ENCODE measurements at regions not wholly inside any gene's neighbourhood (a gene's known extent, or its start where the extent isn't known, plus 50 kb on each side); places are given as distances from the start of the nearest gene placed in this dataset.

DNA sequence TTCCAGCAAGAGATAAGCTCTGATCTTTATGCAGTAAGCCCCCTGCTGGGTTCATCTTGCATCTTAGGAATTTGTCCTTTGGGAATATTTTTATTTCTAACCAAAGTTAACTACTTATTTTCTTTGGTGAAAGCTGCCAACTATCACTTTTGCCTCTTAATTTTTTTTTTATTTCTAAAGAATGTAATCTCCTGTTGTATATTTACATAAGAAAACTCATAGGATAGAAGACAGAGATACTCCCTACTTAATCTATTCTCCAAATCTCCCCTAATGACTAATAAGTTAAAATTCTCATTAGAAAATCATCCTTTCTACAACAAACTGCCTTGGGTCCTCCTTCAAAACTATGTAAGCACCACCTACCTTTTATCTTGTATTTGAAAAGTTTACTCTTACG is 612.2 kb upstream of the SLC39A10 start:
- Histone ChIP-seq H3K27me3 (ENCODE audit: insufficient read depth, low read length) (no peaks in the 10 kb centered on the region), H3K4me1 (ENCODE audit: insufficient read depth, low read length) (peaks cover 9% of the 10 kb centered on the region; the same call in 1 of the 2 replicates), H3K36me3 (ENCODE audit: insufficient read depth, low read length) (no peaks in the 10 kb centered on the region), H3K9me3 (ENCODE audit: insufficient read depth, low read depth, low read length) (no peaks in the 10 kb centered on the region), H3K9ac (ENCODE audit: low read depth, low read length) (no peak overlapping the region), H3K27ac (ENCODE audit: low read depth, low read length) (no peak overlapping the region), H3K4me3 (ENCODE audit: low read length) (no peak overlapping the region)
- WGBS = 92% methylated on average over 1 of the region's 1 CpG

DNA sequence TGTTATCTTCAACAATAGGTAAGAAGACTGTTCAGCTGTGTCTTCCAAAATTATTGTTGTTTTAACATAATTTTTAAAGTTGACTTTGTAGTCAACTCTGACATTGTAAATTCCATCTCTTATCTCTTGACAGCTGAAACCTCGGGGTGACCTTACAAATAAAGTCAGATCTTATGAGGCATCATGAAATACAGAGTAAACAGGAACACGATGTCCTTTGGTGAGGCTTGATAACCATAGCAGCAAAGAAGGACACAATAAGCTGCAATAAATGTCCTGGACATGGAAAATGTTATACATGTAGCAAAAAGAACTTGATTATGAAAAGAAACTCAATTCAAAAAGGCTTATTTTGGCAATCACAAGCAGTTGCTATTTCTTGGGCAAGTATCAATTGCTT is 618.9 kb upstream of the SLC39A10 start:
- Histone ChIP-seq H3K27me3 (ENCODE audit: insufficient read depth, low read length) (no peaks in the 10 kb centered on the region), H3K9me3 (ENCODE audit: insufficient read depth, low read depth, low read length) (no peaks in the 10 kb centered on the region), H3K9ac (ENCODE audit: low read depth, low read length) (no peak overlapping the region), H3K4me1 (ENCODE audit: insufficient read depth, low read length) (no peaks in the 10 kb centered on the region), H3K4me3 (ENCODE audit: low read length) (no peak overlapping the region), H3K27ac (ENCODE audit: low read depth, low read length) (no peak overlapping the region), H3K36me3 (ENCODE audit: insufficient read depth, low read length) (no peaks in the 10 kb centered on the region)
- 95% methylated on average over 2 of the region's 2 CpGs for WGBS

DNA sequence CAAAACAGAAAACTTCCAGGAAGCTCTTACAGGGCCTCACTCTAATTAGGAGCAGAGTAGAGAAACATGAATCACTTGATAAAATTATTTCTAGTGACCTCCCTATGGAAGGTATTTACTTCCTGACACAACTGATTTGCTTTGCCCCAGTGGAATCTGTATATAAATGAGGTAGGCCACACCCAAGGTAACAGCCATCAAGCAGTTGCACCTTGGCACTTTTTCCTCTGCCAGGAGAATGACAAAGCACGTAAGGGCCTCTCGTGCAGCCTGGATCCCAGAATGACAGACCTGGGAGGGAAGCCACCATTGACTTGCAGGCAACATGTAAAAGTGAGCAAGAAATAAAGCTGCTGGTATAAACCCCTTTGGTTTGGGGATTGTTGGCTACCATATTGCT is 620.0 kb upstream of the SLC39A10 start:
- H3K4me1 ChIP-seq (ENCODE audit: insufficient read depth, low read length) = no peaks in the 10 kb centered on the region
- 94% methylated on average over 2 of the region's 2 CpGs for WGBS
- H3K36me3 ChIP-seq (ENCODE audit: insufficient read depth, low read length) = no peaks in the 10 kb centered on the region
- no peaks in the 10 kb centered on the region for H3K27me3 ChIP-seq (ENCODE audit: insufficient read depth, low read length)
- H3K9ac ChIP-seq (ENCODE audit: low read depth, low read length) = no peak overlapping the region
- H3K4me3 ChIP-seq (ENCODE audit: low read length) = no peak overlapping the region
- no peak overlapping the region for H3K27ac ChIP-seq (ENCODE audit: low read depth, low read length)
- H3K9me3 ChIP-seq (ENCODE audit: insufficient read depth, low read depth, low read length) = no peaks in the 10 kb centered on the region

DNA sequence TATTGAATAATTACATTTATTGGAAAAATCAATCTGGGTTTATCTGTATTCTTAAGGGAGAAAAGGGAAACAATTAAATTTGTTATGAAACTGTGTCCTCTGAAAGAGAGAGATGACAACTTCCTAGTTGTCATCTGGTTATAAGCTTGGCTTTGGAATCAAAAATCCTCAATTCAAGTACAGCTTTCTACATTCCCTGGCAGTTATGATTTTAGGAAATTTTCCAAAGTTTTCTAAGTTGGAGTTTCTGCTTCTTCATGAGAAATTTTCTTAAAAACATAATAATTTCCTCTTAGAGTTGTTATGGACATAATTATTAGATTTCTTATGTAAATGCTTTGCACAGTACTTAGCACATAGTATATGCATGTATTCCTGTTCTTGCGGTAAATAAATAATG is 625.6 kb upstream of the SLC39A10 start:
- no peak overlapping the region for H3K9ac ChIP-seq (ENCODE audit: low read depth, low read length)
- no peaks in the 10 kb centered on the region for H3K27me3 ChIP-seq (ENCODE audit: insufficient read depth, low read length)
- no CpG with 5 or more reads among the region's 1 CpG for WGBS

DNA sequence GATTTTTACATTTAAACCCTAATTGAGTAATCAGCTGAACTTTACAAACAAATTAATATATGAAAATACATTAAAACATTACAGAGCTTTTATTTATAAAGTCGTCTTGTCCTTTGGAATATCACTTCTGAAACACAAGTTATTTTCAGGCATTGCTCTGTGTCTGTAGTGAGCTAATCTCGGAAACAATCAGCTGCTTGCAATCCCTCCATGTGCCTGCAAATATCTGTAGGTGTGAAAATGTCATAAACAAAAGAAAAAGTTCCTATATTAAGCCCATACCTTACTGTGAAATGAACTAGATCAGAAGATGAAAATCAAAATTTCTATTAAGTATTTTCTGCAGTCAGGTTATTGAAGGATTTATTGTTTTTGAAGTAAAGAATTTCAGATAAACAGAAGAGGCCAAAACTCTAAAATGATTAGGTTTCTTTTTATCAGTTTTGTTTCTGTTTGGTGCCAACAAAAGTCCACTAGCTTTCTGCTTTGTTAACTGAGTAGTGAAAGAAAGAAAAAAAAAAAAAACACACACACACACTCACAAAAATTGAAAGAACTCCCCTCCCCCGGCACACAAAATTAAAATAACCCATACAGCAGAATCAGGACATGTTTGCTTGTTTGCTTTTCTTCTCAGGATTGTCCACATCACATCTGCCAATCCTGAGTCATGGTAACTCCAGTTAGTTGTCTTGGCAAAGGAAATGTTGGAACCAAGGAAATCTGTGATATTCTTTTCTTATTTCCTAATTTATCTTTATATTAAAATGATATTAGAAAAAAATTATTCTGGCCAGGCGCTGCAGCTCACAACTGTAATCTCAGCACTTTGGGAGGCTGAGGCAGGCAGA is 627.0 kb upstream of the SLC39A10 start:
- H3K27ac ChIP-seq (ENCODE audit: low read depth, low read length) = no peak overlapping the region
- WGBS = 94% methylated on average over 3 of the region's 4 CpGs
- H3K27me3 ChIP-seq (ENCODE audit: insufficient read depth, low read length) = no peaks in the 10 kb centered on the region
- H3K9ac ChIP-seq (ENCODE audit: low read depth, low read length) = no peak overlapping the region
- H3K4me1 ChIP-seq (ENCODE audit: insufficient read depth, low read length) = peaks cover 7% of the 10 kb centered on the region
- no peak overlapping the region for H3K4me3 ChIP-seq (ENCODE audit: low read length)
- no peaks in the 10 kb centered on the region for H3K9me3 ChIP-seq (ENCODE audit: insufficient read depth, low read depth, low read length)
- H3K36me3 ChIP-seq (ENCODE audit: insufficient read depth, low read length) = no peaks in the 10 kb centered on the region

More for the DNA sequence above, 625.6 kb upstream of the SLC39A10 start:
- H3K36me3 ChIP-seq (ENCODE audit: insufficient read depth, low read length) = no peaks in the 10 kb centered on the region
- H3K4me3 ChIP-seq (ENCODE audit: low read length) = no peak overlapping the region
- H3K9me3 ChIP-seq (ENCODE audit: insufficient read depth, low read depth, low read length) = no peaks in the 10 kb centered on the region
- H3K27ac ChIP-seq (ENCODE audit: low read depth, low read length) = no peak overlapping the region
- peaks cover 7% of the 10 kb centered on the region for H3K4me1 ChIP-seq (ENCODE audit: insufficient read depth, low read length)

DNA sequence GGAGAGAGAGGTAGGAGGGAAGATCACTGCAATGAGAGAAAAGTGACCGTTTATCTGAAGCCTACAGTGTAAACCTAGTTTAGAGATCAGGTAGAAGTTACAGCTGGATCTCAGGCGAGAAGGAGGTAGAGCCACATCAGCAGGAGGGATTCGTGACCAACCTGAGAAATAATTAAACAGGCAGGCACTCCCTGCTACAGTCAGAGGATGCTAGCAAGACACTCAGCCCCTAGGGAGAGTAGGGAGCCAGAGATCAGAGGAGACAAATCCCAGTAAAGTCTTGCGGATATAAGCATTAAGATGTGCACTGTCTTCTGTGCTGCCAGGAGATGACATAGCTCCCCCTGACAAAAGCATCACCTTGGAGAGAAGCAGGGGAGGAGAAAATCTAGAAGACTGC is 629.1 kb upstream of the SLC39A10 start:
- H3K4me3 ChIP-seq (ENCODE audit: low read length) = no peak overlapping the region
- H3K4me1 ChIP-seq (ENCODE audit: insufficient read depth, low read length) = peaks cover 7% of the 10 kb centered on the region
- H3K27me3 ChIP-seq (ENCODE audit: insufficient read depth, low read length) = no peaks in the 10 kb centered on the region
- no peaks in the 10 kb centered on the region for H3K9me3 ChIP-seq (ENCODE audit: insufficient read depth, low read depth, low read length)
- no peak overlapping the region for H3K27ac ChIP-seq (ENCODE audit: low read depth, low read length)
- WGBS = 68% methylated on average over 4 of the region's 4 CpGs
- H3K36me3 ChIP-seq (ENCODE audit: insufficient read depth, low read length) = no peaks in the 10 kb centered on the region
- H3K9ac ChIP-seq (ENCODE audit: low read depth, low read length) = no peak overlapping the region

DNA sequence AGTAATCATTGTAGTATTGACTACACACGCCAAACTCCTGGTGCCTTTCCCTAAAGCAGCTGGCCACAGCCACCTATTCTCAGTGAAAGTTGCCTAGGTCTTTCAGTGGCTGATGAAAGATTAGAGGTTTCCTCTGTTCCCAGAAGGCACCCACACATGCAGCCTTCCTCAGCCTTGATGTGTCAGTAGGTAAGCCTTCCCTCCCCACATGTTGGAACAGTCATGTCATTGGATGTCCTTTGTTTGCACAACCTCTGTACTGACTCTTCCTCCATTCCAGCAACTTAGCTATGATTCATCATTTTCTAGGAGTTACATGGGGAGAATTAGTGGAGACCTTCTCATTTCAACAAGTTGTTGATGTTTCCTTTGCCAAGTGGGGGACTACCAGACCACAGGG is 630.8 kb upstream of the SLC39A10 start:
- no peak overlapping the region for H3K27ac ChIP-seq (ENCODE audit: low read depth, low read length)
- H3K9ac ChIP-seq (ENCODE audit: low read depth, low read length) = no peak overlapping the region
- H3K27me3 ChIP-seq (ENCODE audit: insufficient read depth, low read length) = no peaks in the 10 kb centered on the region
- 92% methylated on average over 1 of the region's 1 CpG for WGBS
- peaks cover 7% of the 10 kb centered on the region for H3K4me1 ChIP-seq (ENCODE audit: insufficient read depth, low read length)
- no peak overlapping the region for H3K4me3 ChIP-seq (ENCODE audit: low read length)
- no peaks in the 10 kb centered on the region for H3K36me3 ChIP-seq (ENCODE audit: insufficient read depth, low read length)
- no peaks in the 10 kb centered on the region for H3K9me3 ChIP-seq (ENCODE audit: insufficient read depth, low read depth, low read length)

DNA sequence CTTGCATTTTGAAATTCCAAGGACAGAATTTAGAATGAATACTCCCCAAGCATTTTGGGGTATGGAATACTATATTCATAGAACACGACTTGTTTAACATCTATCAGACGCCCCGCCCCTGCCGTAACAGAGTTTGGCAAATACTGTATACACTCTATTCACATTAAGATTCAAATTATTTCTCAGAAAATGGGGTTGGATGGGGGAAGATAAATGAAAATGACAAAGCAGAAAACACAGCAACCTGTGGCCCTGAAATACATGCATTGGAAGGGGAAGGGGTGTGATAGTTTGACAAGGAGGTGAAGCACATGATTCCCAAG is 634.6 kb upstream of the SLC39A10 start:
- H3K27ac ChIP-seq (ENCODE audit: low read depth, low read length) = no peak overlapping the region
- H3K9ac ChIP-seq (ENCODE audit: low read depth, low read length) = no peak overlapping the region
- H3K27me3 ChIP-seq (ENCODE audit: insufficient read depth, low read length) = no peaks in the 10 kb centered on the region
- no peaks in the 10 kb centered on the region for H3K36me3 ChIP-seq (ENCODE audit: insufficient read depth, low read length)
- H3K9me3 ChIP-seq (ENCODE audit: insufficient read depth, low read depth, low read length) = no peaks in the 10 kb centered on the region
- no CpG with 5 or more reads among the region's 4 CpGs for WGBS
- no peak overlapping the region for H3K4me3 ChIP-seq (ENCODE audit: low read length)
- no peaks in the 10 kb centered on the region for H3K4me1 ChIP-seq (ENCODE audit: insufficient read depth, low read length)

DNA sequence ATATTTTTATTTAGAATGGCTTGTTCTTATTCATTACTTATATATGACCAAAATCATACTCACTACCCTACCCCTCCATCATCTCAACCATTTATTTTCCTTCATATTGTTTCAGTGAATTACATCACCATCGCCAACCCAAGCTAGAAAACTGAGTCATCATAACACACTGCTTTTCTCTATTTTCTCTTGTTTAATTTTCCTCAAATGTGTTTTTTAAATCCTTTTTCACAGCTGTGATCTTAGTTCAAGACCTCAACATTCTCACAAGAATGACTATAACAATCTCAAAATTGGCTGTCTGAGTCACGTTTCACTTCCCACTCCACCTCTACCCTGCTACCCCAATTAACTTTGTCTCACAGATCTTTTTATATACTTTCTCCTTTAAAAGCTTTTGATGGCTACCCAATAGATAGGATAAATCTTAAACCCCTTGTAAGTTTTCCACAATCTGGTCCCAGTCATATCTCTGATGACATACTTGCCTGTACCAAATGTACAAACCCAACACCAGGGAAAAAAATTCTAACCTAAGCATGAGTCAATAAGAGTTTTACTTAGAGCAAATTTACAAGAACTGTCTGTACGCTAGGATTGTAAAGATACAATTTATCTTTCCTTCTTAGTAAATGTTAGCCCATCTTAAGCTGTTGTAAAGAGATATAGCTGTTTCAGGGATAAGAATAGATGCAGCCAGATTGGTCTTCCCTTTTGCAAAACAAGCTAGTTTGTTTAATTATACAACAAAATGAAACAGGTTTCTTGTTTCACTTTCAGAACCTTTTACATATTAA is 635.1 kb upstream of the SLC39A10 start:
- Histone ChIP-seq H3K27ac (ENCODE audit: low read depth, low read length) (no peak overlapping the region), H3K9me3 (ENCODE audit: insufficient read depth, low read depth, low read length) (no peaks in the 10 kb centered on the region), H3K4me1 (ENCODE audit: insufficient read depth, low read length) (no peaks in the 10 kb centered on the region), H3K27me3 (ENCODE audit: insufficient read depth, low read length) (no peaks in the 10 kb centered on the region), H3K4me3 (ENCODE audit: low read length) (no peak overlapping the region), H3K9ac (ENCODE audit: low read depth, low read length) (no peak overlapping the region), H3K36me3 (ENCODE audit: insufficient read depth, low read length) (no peaks in the 10 kb centered on the region)
- whole genome bisulfite sequencing = 92% methylated on average over 2 of the region's 3 CpGs

DNA sequence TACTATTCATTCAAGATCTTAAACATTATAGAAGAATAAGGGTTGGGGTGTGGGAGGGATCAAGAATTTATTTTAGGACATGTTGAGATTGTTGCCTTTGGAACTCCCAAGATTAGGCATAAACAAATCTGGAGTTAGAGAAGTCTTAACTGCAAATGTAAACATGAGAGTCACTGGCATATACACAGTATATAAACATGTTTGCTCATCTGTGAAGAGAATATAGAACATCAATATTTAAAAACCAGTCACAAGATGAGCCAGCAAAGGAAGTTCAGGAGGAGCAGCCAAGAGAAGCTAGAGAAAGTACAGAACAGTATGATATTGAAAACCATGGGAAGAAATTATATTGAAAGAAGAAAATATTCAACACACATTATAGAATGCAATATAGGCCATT is 638.6 kb upstream of the SLC39A10 start:
- H3K27me3 ChIP-seq (ENCODE audit: insufficient read depth, low read length) = no peaks in the 10 kb centered on the region
- no peaks in the 10 kb centered on the region for H3K9me3 ChIP-seq (ENCODE audit: insufficient read depth, low read depth, low read length)
- H3K4me1 ChIP-seq (ENCODE audit: insufficient read depth, low read length) = no peaks in the 10 kb centered on the region
- no peak overlapping the region for H3K9ac ChIP-seq (ENCODE audit: low read depth, low read length)
- H3K27ac ChIP-seq (ENCODE audit: low read depth, low read length) = no peak overlapping the region
- H3K4me3 ChIP-seq (ENCODE audit: low read length) = no peak overlapping the region
- no peaks in the 10 kb centered on the region for H3K36me3 ChIP-seq (ENCODE audit: insufficient read depth, low read length)

DNA sequence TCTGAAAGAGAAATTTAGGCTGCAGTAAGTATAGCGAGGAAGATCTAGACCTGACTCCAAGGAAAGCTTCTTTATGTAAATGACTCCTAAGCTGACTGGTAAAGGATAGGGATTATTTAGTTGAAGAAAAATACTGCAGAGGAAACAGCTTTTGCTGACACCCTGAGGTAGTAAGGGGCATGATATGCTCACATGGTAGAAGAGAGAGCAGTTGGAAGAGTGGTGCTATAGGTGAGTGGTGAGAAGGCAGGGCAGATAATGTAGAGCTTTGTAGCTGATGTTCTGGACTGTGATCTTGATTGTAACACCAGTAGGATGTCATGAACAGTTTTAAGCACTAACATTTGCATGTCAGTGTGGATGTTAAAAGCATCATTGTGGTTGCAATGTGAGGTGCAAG is 639.1 kb upstream of the SLC39A10 start:
- Histone ChIP-seq H3K4me3 (ENCODE audit: low read length) (no peak overlapping the region), H3K9me3 (ENCODE audit: insufficient read depth, low read depth, low read length) (no peaks in the 10 kb centered on the region), H3K4me1 (ENCODE audit: insufficient read depth, low read length) (no peaks in the 10 kb centered on the region), H3K9ac (ENCODE audit: low read depth, low read length) (no peak overlapping the region), H3K36me3 (ENCODE audit: insufficient read depth, low read length) (no peaks in the 10 kb centered on the region), H3K27ac (ENCODE audit: low read depth, low read length) (no peak overlapping the region), H3K27me3 (ENCODE audit: insufficient read depth, low read length) (no peaks in the 10 kb centered on the region)
- 98% methylated on average over 1 of the region's 1 CpG for WGBS
